Mesendoderm (in vitro differentiated cells): ENCODE measurements at regions not wholly inside any gene's neighbourhood (a gene's known extent, or its start where the extent isn't known, plus 50 kb on each side); places are given as distances from the start of the nearest gene placed in this dataset.

Experiments
- DNase-seq: peaks from one replicate; pipeline ENCODE4 v3.0.0; 2013
- H2AK5ac ChIP-seq: 2 replicates; pipeline ENCODE4 v1.6.1; 2013; ENCODE audit warnings: low read length, inconsistent platforms
- H2BK120ac ChIP-seq: 2 replicates; pipeline ENCODE4 v1.6.1; 2013; ENCODE audit warnings: low read depth, mild to moderate bottlenecking, low read length, moderate library complexity, mixed read lengths
- H2BK15ac ChIP-seq: replicated peaks from 2 replicates; pipeline ENCODE4 v1.6.1; 2013; ENCODE audit warnings: low read depth, mild to moderate bottlenecking, moderate library complexity
- H2BK5ac ChIP-seq: 2 replicates; pipeline ENCODE4 v1.6.1; 2013; ENCODE audit warnings: low read length, inconsistent platforms
- H3K18ac ChIP-seq: 2 replicates; pipeline ENCODE4 v1.6.1; 2013; ENCODE audit warnings: mild to moderate bottlenecking, low read length, mixed read lengths
- H3K23ac ChIP-seq: one replicate; pipeline ENCODE4 v1.6.1; 2013; ENCODE audit warnings: low read length
- H3K27ac ChIP-seq: 2 replicates; pipeline ENCODE4 v1.5.1; 2013; ENCODE audit warnings: low read depth, mild to moderate bottlenecking, inconsistent platforms, low read length, moderate library complexity
- H3K27me3 ChIP-seq: 2 replicates; pipeline ENCODE4 v1.6.1; 2013; ENCODE audit warnings: low read length, control low read depth, mild to moderate bottlenecking, inconsistent platforms; ENCODE audit not compliant: insufficient read depth, poor library complexity
- H3K36me3 ChIP-seq: 2 replicates; pipeline ENCODE4 v1.6.1; 2013; ENCODE audit warnings: low read length, inconsistent platforms; ENCODE audit not compliant: control insufficient read depth, insufficient read depth
- H3K4ac ChIP-seq: one replicate; pipeline ENCODE4 v1.6.1; 2013; ENCODE audit warnings: low read depth, mild to moderate bottlenecking, low read length, moderate library complexity
- H3K4me1 ChIP-seq: 2 replicates; pipeline ENCODE4 v1.6.1; 2013; ENCODE audit warnings: low read depth, low read length, inconsistent platforms; ENCODE audit not compliant: control insufficient read depth
- H3K4me2 ChIP-seq: 2 replicates; pipeline ENCODE4 v1.6.1; 2013; ENCODE audit warnings: low read length
- H3K4me3 ChIP-seq: 2 replicates; pipeline ENCODE4 v1.5.1; 2013; ENCODE audit warnings: mild to moderate bottlenecking, low read length
- H3K56ac ChIP-seq: one replicate; pipeline ENCODE4 v1.6.1; 2013; ENCODE audit warnings: low read length
- H3K79me1 ChIP-seq: 2 replicates; pipeline ENCODE4 v1.6.1; 2013; ENCODE audit warnings: low read length, inconsistent platforms
- H3K79me2 ChIP-seq: 2 replicates; pipeline ENCODE4 v1.6.1; 2013; ENCODE audit warnings: mild to moderate bottlenecking, low read length; ENCODE audit not compliant: control insufficient read depth, insufficient read depth
- H3K9ac ChIP-seq: 2 replicates; pipeline ENCODE4 v1.6.1; 2013; ENCODE audit warnings: low read length, inconsistent platforms
- H4K5ac ChIP-seq: one replicate; pipeline ENCODE4 v1.6.1; 2013; ENCODE audit warnings: low read length
- H4K8ac ChIP-seq: one replicate; pipeline ENCODE4 v1.6.1; 2013; ENCODE audit warnings: low read depth, mild to moderate bottlenecking, control low read depth, low read length, moderate library complexity
- WGBS: extraction: QIAGEN DNeasy Blood & Tissue Kit; methylation state at CpG from one replicate; pipeline ENCODE4 v1.1.7; 2013; ENCODE audit warnings: low lambda C conversion rate, missing lambda C conversion rate; ENCODE audit not compliant: insufficient coverage; ENCODE audit errors: extremely low coverage; 5-methylcytosine and 5-hydroxymethylcytosine counted together

DNA sequence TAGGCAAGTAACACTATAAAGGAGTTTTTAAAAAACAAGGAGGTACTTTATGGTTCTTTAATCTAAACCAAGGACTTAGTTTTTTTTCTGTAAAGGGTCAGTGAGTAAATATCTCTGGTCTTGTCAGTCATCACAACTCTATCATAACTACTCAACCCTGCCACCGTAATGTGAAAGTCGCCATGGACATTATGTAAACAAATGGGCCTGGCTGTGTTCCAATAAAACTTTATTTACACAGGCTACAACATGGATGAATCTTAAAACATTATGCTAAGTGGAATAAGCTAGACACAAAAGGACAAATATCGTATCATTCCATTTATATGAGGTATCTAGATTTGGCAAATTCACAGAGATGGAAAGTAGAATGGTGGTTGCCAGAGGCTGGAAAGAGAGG is 60.8 kb upstream of the SP4 start:
- Histone ChIP-seq H3K27me3 (no peaks in the 10 kb centered on the region), H2BK5ac (no peak overlapping the region), H2BK120ac (no peak overlapping the region), H3K79me1 (no peaks in the 10 kb centered on the region), H3K4ac (no peak overlapping the region), H4K8ac (no peak overlapping the region), H2BK15ac (no peak overlapping the region), H3K79me2 (no peaks in the 10 kb centered on the region), H3K4me1 (no peaks in the 10 kb centered on the region), H3K9ac (no peak overlapping the region), H3K18ac (no peak overlapping the region), H4K5ac (no peak overlapping the region), H3K4me3 (no peak overlapping the region), H3K56ac (no peak overlapping the region), H3K23ac (no peak overlapping the region), H2AK5ac (no peak overlapping the region), H3K36me3 (no peaks in the 10 kb centered on the region), H3K4me2 (no peak overlapping the region), H3K27ac (no peak overlapping the region)
- WGBS: no CpG with 5 or more reads among the region's 3 CpGs
- no peak for DNase-seq

DNA sequence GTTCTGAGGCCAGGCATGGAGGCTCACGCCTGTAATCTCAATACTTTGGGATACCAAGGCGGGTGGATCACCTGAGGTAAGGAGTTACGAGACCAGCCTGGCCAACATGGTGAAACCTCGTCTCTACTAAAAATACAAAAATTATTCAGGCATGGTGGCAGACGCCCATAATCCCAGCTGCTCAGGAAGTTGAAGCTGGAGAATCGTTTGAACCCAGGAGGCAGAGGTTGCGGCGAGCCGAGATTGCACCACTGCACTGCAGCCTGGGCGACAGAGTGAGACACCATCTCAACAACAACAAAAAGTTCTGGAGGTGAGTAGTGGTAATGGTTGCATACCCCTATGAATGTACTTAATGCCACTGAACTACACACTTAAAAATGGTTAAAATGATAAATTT is 60.3 kb upstream of the SP4 start:
- H2BK5ac ChIP-seq: no peak overlapping the region
- H2BK120ac ChIP-seq: no peak overlapping the region
- no CpG with 5 or more reads among the region's 10 CpGs for WGBS
- no peak overlapping the region for H4K8ac ChIP-seq
- no peak overlapping the region for H3K4me2 ChIP-seq
- H3K18ac ChIP-seq: no peak overlapping the region
- H3K9ac ChIP-seq: no peak overlapping the region
- no peaks in the 10 kb centered on the region for H3K79me1 ChIP-seq
- H2BK15ac ChIP-seq: no peak overlapping the region
- H3K36me3 ChIP-seq: no peaks in the 10 kb centered on the region
- no peaks in the 10 kb centered on the region for H3K79me2 ChIP-seq
- H3K4me3 ChIP-seq: no peak overlapping the region
- H3K4me1 ChIP-seq: no peaks in the 10 kb centered on the region
- H3K27ac ChIP-seq: no peak overlapping the region
- H4K5ac ChIP-seq: no peak overlapping the region
- no peak overlapping the region for H2AK5ac ChIP-seq
- H3K56ac ChIP-seq: no peak overlapping the region
- no peaks in the 10 kb centered on the region for H3K27me3 ChIP-seq
- no peak for DNase-seq
- no peak overlapping the region for H3K4ac ChIP-seq
- H3K23ac ChIP-seq: no peak overlapping the region

DNA sequence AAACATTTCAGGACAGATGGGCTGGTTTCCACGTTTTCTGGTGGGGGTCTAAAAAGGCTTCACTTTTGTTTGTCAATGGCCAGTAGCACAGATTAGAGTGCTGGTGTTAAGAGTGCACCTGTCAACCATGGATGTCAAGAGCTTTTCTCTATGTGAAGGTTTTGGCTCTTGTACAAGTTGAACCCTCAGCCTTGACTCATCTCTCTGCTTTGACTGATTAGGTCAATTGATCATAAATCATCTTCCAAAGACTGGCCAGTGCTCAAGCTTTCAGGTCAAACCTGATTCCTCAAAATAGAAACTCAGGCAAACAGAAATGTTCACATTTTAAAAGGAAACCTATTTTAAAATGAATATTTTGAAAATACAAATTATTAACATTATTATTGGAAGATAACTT is 59.6 kb upstream of the SP4 start:
- Histone ChIP-seq H3K23ac (no peak overlapping the region), H3K79me2 (no peaks in the 10 kb centered on the region), H3K79me1 (no peaks in the 10 kb centered on the region), H2BK120ac (no peak overlapping the region), H4K5ac (no peak overlapping the region), H2AK5ac (no peak overlapping the region), H3K4me3 (no peak overlapping the region), H3K18ac (no peak overlapping the region), H3K4me2 (no peak overlapping the region), H3K56ac (no peak overlapping the region), H3K9ac (no peak overlapping the region), H3K36me3 (no peaks in the 10 kb centered on the region), H2BK15ac (no peak overlapping the region), H4K8ac (no peak overlapping the region), H3K4ac (no peak overlapping the region), H3K27me3 (no peaks in the 10 kb centered on the region), H3K4me1 (no peaks in the 10 kb centered on the region), H3K27ac (no peak overlapping the region), H2BK5ac (no peak overlapping the region)
- no CpG with 5 or more reads among the region's 1 CpG for WGBS
- DNase-seq: no peak

DNA sequence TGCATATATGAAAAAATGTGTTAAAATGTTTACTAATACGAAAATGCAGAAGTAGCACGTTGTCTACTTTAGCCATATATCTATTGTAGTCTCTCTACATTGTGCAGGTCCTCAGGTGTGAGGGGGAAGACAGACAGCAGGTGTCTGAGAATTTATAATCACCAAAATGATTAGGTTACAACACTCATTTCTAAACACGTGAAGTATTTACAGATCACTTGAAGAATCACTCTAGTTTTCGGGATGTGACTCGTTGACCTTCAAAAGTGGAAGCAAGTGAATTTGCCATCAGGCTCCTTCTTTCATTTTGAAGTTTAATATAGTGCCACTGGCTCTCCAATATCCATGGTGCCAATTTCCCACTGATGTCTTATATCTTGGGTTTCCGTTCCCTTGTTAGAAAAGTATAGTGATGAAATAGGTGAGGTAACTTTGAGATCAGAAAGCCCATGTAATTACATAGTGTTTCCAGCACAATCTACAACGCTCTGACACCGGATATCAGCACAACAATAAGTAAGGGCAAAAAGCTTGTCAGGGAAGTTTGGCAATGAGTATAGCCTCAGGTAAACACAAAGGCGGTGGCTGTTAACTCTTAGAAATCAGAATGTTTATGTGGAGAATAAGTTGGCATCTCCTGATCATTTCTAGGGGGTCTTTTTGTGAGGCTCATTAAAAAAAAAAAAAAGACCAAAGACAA is 57.5 kb upstream of the SP4 start:
- Histone ChIP-seq H3K4me2 (no peak overlapping the region), H4K8ac (no peak overlapping the region), H3K9ac (no peak overlapping the region), H3K18ac (no peak overlapping the region), H3K27ac (no peak overlapping the region), H3K4me1 (no peaks in the 10 kb centered on the region), H3K36me3 (no peaks in the 10 kb centered on the region), H3K4me3 (no peak overlapping the region), H4K5ac (no peak overlapping the region), H3K56ac (no peak overlapping the region), H2AK5ac (no peak overlapping the region), H3K79me2 (no peaks in the 10 kb centered on the region), H3K4ac (no peak overlapping the region), H2BK5ac (no peak overlapping the region), H3K79me1 (no peaks in the 10 kb centered on the region), H2BK120ac (no peak overlapping the region), H2BK15ac (no peak overlapping the region), H3K23ac (no peak overlapping the region), H3K27me3 (no peaks in the 10 kb centered on the region)
- DNase-seq: no peak
- no CpG with 5 or more reads among the region's 9 CpGs for WGBS

DNA sequence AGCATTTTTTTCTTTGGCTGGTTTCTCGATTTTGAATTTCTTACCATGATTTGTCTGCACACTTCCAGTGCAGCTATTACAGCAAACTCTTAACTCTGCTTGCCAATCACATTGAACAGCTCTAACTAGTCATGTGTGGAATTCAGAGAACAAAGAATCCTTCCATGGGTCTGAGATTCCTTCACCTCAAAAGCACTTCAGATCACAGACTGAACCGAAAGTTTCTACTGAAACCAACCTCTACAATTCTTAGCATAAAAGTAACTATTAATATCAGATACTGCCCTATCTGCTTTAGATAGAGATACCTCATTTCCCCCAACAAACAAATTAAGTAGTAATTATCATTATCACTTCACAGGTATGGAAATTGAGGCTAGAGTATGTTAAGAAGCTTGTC is 56.5 kb upstream of the SP4 start:
- Histone ChIP-seq H4K5ac (no peak overlapping the region), H3K4me1 (no peaks in the 10 kb centered on the region), H3K36me3 (no peaks in the 10 kb centered on the region), H3K4me2 (no peak overlapping the region), H3K23ac (no peak overlapping the region), H2AK5ac (no peak overlapping the region), H3K56ac (no peak overlapping the region), H2BK120ac (no peak overlapping the region), H2BK15ac (no peak overlapping the region), H3K9ac (no peak overlapping the region), H3K27ac (no peak overlapping the region), H3K18ac (no peak overlapping the region), H3K4ac (no peak overlapping the region), H4K8ac (no peak overlapping the region), H3K27me3 (no peaks in the 10 kb centered on the region), H3K79me1 (no peaks in the 10 kb centered on the region), H3K79me2 (no peaks in the 10 kb centered on the region), H3K4me3 (no peak overlapping the region), H2BK5ac (no peak overlapping the region)
- no CpG with 5 or more reads among the region's 2 CpGs for WGBS
- DNase-seq: peak; percentile 33

DNA sequence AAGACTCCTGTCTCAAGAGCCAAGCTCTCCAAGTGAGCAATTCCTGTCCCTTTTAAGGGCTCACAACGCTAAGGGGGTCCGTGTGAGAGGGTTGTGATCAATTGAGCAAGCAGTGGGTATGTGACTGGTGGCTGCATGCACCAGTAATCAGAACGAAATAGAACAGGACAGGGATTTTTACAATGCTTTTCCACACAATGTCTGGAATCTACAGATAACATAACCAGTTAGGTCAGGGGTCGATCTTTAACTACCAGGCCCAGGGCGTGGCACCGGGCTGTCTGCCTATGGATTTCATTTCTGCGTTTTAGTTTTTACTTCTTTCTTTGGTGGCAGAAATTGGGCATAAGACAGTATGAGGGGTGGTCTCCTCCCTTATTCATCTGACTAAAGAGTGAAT is 54.9 kb upstream of the SP4 start:
- Histone ChIP-seq H3K79me2 (no peaks in the 10 kb centered on the region), H3K27me3 (no peaks in the 10 kb centered on the region), H3K27ac (no peak overlapping the region), H3K9ac (no peak overlapping the region), H3K56ac (no peak overlapping the region), H3K4ac (no peak overlapping the region), H2BK5ac (no peak overlapping the region), H2BK15ac (no peak overlapping the region), H3K79me1 (no peaks in the 10 kb centered on the region), H2BK120ac (no peak overlapping the region), H4K8ac (no peak overlapping the region), H3K4me3 (no peak overlapping the region), H3K4me1 (no peaks in the 10 kb centered on the region), H3K4me2 (no peak overlapping the region), H3K23ac (no peak overlapping the region), H3K36me3 (no peaks in the 10 kb centered on the region), H3K18ac (no peak overlapping the region), H2AK5ac (no peak overlapping the region), H4K5ac (no peak overlapping the region)
- DNase-seq: no peak
- WGBS: no CpG with 5 or more reads among the region's 7 CpGs
